ENCODE measurements at regions not wholly inside any gene's neighbourhood (a gene's known extent, or its start where the extent isn't known, plus 50 kb on each side); places are given as distances from the start of the nearest gene placed in this dataset.

GRCh38 chr1:169013821-169014220 is 92.7 kb upstream of the ATP1B1 start:
- no peaks in the 10 kb centered on the region for H3K27me3 ChIP-seq (ENCODE audit: insufficient read depth, low read length)
- no peaks in the 10 kb centered on the region for H3K4me1 ChIP-seq (ENCODE audit: insufficient read depth, low read length)
- no peak overlapping the region for H3K4me3 ChIP-seq (ENCODE audit: insufficient read depth, low read length)
- no peaks in the 10 kb centered on the region for H3K79me2 ChIP-seq (ENCODE audit: insufficient read depth, low read length)
- no peak overlapping the region for H3K4me2 ChIP-seq (ENCODE audit: insufficient read depth, low read length)
- TF ChIP-seq CTCF (IDR thresholded peaks at IDR 0.05; ENCODE audit: extremely low read depth, low read depth, low read length) = no peak
- DNase-seq (ENCODE audit: insufficient read length, low spot score, missing footprints) = no peak
- no peak overlapping the region for H2AFZ ChIP-seq (ENCODE audit: low read length)
- H3K36me3 ChIP-seq (ENCODE audit: insufficient read depth, low read length) = no peaks in the 10 kb centered on the region
- no peaks in the 10 kb centered on the region for H3K9me3 ChIP-seq (ENCODE audit: low read depth, low read length)
- no peak overlapping the region for H3K27ac ChIP-seq (ENCODE audit: low read depth, low read length)
- H4K20me1 ChIP-seq (ENCODE audit: insufficient read depth, low read length) = no peaks in the 10 kb centered on the region

- Histone ChIP-seq H3K4me1 (ENCODE audit: insufficient read depth, low read length) (no peaks in the 10 kb centered on the region), H4K20me1 (ENCODE audit: insufficient read depth, low read length) (no peaks in the 10 kb centered on the region), H3K79me2 (ENCODE audit: insufficient read depth, low read length) (no peaks in the 10 kb centered on the region), H3K4me3 (ENCODE audit: insufficient read depth, low read length) (no peak overlapping the region), H3K27ac (ENCODE audit: low read depth, low read length) (no peak overlapping the region), H2AFZ (ENCODE audit: low read length) (no peak overlapping the region), H3K4me2 (ENCODE audit: insufficient read depth, low read length) (no peak overlapping the region), H3K36me3 (ENCODE audit: insufficient read depth, low read length) (no peaks in the 10 kb centered on the region), H3K9me3 (ENCODE audit: low read depth, low read length) (no peaks in the 10 kb centered on the region), H3K27me3 (ENCODE audit: insufficient read depth, low read length) (no peaks in the 10 kb centered on the region)
- no peak for DNase-seq (ENCODE audit: insufficient read length, low spot score, missing footprints)
- no peak for TF ChIP-seq CTCF (IDR thresholded peaks at IDR 0.05; ENCODE audit: extremely low read depth, low read depth, low read length)
Measured at GRCh38 chr1:169015464-169015863, 91.0 kb upstream of the ATP1B1 start.

- Histone ChIP-seq H3K79me2 (ENCODE audit: insufficient read depth, low read length) (no peaks in the 10 kb centered on the region), H3K36me3 (ENCODE audit: insufficient read depth, low read length) (no peaks in the 10 kb centered on the region), H3K4me3 (ENCODE audit: insufficient read depth, low read length) (no peak overlapping the region), H3K4me1 (ENCODE audit: insufficient read depth, low read length) (no peaks in the 10 kb centered on the region), H3K27me3 (ENCODE audit: insufficient read depth, low read length) (no peaks in the 10 kb centered on the region), H4K20me1 (ENCODE audit: insufficient read depth, low read length) (no peaks in the 10 kb centered on the region), H3K4me2 (ENCODE audit: insufficient read depth, low read length) (no peak overlapping the region), H3K27ac (ENCODE audit: low read depth, low read length) (no peak overlapping the region), H2AFZ (ENCODE audit: low read length) (no peak overlapping the region), H3K9me3 (ENCODE audit: low read depth, low read length) (no peaks in the 10 kb centered on the region)
- no peak for TF ChIP-seq CTCF (IDR thresholded peaks at IDR 0.05; ENCODE audit: extremely low read depth, low read depth, low read length)
- no peak for DNase-seq (ENCODE audit: insufficient read length, low spot score, missing footprints)
Measured at GRCh38 chr1:169018751-169019150, 87.7 kb upstream of the ATP1B1 start.

- TF ChIP-seq CTCF (IDR thresholded peaks at IDR 0.05; ENCODE audit: extremely low read depth, low read depth, low read length) = no peak
Measured at GRCh38 chr1:169019419-169020058, 87.0 kb upstream of the ATP1B1 start.

More at GRCh38 chr1:169019419-169020058, 87.0 kb upstream of the ATP1B1 start:
- Histone ChIP-seq H3K27ac (ENCODE audit: low read depth, low read length) (no peak overlapping the region), H3K36me3 (ENCODE audit: insufficient read depth, low read length) (no peaks in the 10 kb centered on the region), H3K79me2 (ENCODE audit: insufficient read depth, low read length) (no peaks in the 10 kb centered on the region), H3K9me3 (ENCODE audit: low read depth, low read length) (no peaks in the 10 kb centered on the region), H3K4me3 (ENCODE audit: insufficient read depth, low read length) (no peak overlapping the region), H2AFZ (ENCODE audit: low read length) (no peak overlapping the region), H4K20me1 (ENCODE audit: insufficient read depth, low read length) (no peaks in the 10 kb centered on the region), H3K4me1 (ENCODE audit: insufficient read depth, low read length) (no peaks in the 10 kb centered on the region), H3K27me3 (ENCODE audit: insufficient read depth, low read length) (no peaks in the 10 kb centered on the region), H3K4me2 (ENCODE audit: insufficient read depth, low read length) (no peak overlapping the region)
- DNase-seq (ENCODE audit: insufficient read length, low spot score, missing footprints) = no peak

Measured in osteoblast (primary cell).